ENCODE measurements at regions not wholly inside any gene's neighbourhood (a gene's known extent, or its start where the extent isn't known, plus 50 kb on each side); places are given as distances from the start of the nearest gene placed in this dataset.

DNA sequence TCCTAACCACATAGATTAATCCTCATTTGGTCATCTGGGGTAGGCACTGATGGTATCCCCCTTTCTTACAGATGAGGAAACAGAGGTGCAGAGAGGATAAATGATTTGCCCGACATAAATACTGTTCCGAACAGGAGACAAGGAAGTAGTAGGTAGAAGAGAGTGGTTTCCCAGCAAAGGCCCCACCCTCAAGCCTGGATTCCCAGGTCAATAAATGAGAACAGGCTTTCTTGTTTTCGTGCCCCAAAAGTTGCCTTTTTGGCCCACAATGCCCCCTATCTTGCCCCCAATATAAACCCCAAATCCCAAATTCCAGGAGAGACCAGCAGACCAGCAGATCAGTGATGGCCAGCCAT is 125.5 kb upstream of the PRR20G start:
- TF ChIP-seq POLR2AphosphoS5 (IDR thresholded peaks at IDR 0.05): no peak
- TF ChIP-seq, protein P1, sequence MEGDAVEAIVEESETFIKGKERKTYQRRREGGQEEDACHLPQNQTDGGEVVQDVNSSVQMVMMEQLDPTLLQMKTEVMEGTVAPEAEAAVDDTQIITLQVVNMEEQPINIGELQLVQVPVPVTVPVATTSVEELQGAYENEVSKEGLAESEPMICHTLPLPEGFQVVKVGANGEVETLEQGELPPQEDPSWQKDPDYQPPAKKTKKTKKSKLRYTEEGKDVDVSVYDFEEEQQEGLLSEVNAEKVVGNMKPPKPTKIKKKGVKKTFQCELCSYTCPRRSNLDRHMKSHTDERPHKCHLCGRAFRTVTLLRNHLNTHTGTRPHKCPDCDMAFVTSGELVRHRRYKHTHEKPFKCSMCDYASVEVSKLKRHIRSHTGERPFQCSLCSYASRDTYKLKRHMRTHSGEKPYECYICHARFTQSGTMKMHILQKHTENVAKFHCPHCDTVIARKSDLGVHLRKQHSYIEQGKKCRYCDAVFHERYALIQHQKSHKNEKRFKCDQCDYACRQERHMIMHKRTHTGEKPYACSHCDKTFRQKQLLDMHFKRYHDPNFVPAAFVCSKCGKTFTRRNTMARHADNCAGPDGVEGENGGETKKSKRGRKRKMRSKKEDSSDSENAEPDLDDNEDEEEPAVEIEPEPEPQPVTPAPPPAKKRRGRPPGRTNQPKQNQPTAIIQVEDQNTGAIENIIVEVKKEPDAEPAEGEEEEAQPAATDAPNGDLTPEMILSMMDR (IDR thresholded peaks at IDR 0.05): no peak

Data from gastroesophageal sphincter (tissue), 3 donors.